GM12892 (cell line): ENCODE measurements at regions not wholly inside any gene's neighbourhood (a gene's known extent, or its start where the extent isn't known, plus 50 kb on each side); places are given as distances from the start of the nearest gene placed in this dataset.

Source experiments
- DNase-seq: peaks from one replicate; pipeline ENCODE4 v3.0.0; 2011; ENCODE audit not compliant: insufficient read length
- FAIRE-seq: peaks from 2 replicates; lab custom pipeline; 2011; peaks lifted over from hg19 to GRCh38; lab: Jason Lieb, UNC
- POLR2A ChIP-seq: IDR thresholded peaks from 2 replicates; pipeline ENCODE4 v1.6.1; 2011; ENCODE audit warnings: low read depth, low read length, control low read depth
- POLR2AphosphoS5 ChIP-seq: IDR thresholded peaks from 2 replicates; pipeline ENCODE4 v1.6.1; 2011; ENCODE audit warnings: low read depth, low read length, control low read depth
- TAF1 ChIP-seq: IDR thresholded peaks from 2 replicates; pipeline ENCODE4 v1.6.1; 2011; ENCODE audit warnings: low read depth, mild to moderate bottlenecking, control low read depth, low read length, borderline replicate concordance

DNA sequence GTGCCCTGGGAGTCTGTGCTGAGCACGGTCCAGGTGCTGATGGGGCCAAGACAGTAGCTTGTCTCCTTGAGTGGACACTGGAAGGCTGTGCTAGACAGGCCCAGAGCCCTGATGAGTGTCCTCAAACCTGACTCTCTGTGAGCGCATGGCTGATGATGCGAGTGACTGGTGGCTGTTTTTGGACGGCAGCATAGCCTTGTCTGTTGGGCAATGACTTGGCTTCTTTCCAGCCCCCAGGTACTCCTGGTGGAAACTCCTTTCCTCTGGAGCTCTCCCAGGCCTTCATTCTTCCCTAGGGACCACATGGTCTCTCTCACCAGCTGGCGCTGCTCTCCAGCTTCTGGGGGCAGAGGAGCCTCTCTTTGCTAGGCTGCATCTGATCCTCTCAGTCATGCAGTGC lies 207.6 kb upstream of the SMIM21 start:
- TF ChIP-seq POLR2A: no peak
- no peak for TF ChIP-seq POLR2AphosphoS5
- TF ChIP-seq TAF1: no peak
- DNase-seq: no peak
- FAIRE-seq: no peak

DNA sequence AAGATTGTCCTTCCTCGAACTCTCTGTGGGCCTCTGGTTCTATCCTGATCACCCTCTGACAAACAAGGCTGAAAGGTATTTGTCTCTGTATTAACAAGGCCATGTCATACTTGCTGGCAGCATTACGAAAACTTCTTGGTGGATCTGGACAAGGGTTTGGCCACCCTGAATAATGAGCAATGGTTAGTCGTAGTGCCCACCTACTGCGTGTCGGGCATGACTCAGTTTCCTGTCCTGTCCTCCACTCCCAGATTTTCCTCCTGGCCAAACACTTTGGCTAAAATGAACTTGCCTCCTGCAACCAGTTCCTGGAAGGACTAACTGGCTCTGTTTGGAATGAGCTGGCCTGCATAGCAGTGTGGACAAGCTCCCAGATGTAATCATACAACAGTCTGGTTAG lies 198.5 kb upstream of the SMIM21 start:
- DNase-seq (no peak), FAIRE-seq (no peak)
- TF ChIP-seq TAF1 (no peak), POLR2A (no peak), POLR2AphosphoS5 (no peak)

DNA sequence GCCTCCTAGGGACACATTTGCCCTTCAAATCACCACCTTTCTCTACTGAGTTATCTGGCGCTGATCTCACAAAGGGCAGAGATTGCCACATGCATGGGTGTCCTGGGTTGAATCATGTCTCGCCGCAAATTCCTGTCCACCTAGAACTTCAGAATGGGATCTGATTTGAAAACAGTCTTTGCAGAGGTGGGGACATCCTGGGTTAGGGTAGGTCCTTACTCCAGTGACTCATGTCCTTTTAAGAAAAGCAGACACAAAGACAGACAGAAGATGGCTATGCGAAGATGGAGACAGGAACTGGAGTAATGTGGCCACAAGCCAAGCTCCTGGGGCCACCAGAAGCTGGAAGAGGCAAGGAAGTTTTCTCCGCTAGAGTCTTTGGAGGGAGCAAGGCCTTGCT lies 197.4 kb upstream of the SMIM21 start:
- FAIRE-seq (no peak), DNase-seq (no peak)
- TF ChIP-seq POLR2A (no peak), TAF1 (no peak), POLR2AphosphoS5 (no peak)

DNA sequence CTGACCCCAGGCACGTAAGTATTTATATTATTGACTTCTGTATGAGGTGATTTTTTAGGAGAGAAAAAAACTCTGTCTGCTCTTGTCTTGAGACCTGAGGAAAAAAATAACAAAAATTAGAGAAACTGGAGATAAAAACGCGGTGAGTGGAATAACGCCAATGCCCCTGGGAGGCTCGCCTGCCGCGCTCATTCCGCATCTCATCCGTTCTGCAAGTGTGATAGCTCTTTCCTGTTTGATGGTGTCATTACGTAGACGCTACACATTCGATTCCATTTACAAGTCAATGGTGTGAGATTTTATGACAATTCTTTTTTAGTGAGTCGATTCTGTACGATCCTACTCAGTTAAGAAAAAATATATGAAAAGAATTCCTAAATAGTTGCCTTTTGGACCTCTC lies 194.3 kb upstream of the SMIM21 start:
- no peak for FAIRE-seq
- no peak for DNase-seq

DNA sequence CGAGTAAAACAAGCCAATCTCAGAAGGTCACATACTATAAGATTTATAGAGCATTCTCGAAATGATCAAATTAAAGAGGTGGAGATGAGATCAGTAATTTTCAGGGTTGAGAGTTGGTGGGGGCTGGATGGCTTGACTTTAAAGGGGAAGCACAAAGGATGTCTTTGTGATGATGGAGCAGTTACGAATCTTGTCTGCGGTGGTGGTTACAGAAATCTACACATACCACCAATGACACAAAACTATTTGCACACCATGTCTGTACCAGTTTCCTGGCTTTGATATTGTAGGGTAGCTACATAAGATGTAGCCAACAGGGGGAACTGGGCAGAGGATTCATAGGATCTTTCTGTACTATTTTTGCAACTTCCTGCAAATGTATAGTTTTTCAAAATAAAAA lies 190.6 kb upstream of the SMIM21 start:
- no peak for DNase-seq
- TF ChIP-seq POLR2A (no peak), TAF1 (no peak), POLR2AphosphoS5 (no peak)
- no peak for FAIRE-seq

More for the DNA sequence above, 194.3 kb upstream of the SMIM21 start:
- no peak for TF ChIP-seq TAF1
- no peak for TF ChIP-seq POLR2A
- TF ChIP-seq POLR2AphosphoS5: no peak

DNA sequence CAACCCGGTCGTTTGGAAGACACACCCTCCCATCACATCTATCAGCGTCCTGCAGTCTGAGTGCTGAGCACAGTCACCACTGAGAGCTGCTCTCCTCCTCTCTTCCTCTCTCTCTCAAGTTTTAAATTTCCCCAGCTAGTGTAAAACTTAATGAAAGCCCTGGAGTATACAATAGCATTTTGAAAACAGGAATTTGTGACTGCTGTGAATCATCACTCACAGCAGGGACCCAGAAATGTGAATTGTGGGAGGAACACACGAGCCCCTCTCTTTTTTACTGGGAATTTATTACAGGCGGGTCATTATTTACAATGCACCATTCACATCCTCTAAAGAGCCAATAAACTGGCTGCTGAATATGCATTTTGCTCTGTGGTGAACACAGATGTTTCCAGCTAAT lies 185.0 kb upstream of the SMIM21 start:
- FAIRE-seq: no peak
- no peak for DNase-seq
- TF ChIP-seq TAF1 (no peak), POLR2A (no peak), POLR2AphosphoS5 (no peak)

DNA sequence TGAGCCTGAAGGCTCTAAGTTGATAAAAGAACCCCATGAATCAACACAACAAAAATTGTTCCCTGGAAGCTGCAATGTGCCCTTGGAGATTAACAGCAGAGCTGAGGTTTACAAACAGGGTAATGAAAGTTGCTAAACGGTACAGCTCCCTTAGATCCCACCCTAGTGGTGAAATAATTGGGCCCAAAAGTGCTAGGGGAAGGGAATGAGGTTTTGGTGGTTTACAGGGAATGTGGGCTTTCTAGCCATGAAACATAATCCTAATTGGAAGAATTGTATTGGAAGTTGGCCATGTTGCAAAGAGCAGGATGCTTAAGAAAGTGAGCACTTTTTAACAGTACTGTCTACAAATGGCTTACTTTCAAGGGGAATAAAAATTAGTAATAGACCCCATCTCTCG lies 180.2 kb upstream of the SMIM21 start:
- DNase-seq (no peak), FAIRE-seq (no peak)
- TF ChIP-seq POLR2A (no peak), TAF1 (no peak), POLR2AphosphoS5 (no peak)

DNA sequence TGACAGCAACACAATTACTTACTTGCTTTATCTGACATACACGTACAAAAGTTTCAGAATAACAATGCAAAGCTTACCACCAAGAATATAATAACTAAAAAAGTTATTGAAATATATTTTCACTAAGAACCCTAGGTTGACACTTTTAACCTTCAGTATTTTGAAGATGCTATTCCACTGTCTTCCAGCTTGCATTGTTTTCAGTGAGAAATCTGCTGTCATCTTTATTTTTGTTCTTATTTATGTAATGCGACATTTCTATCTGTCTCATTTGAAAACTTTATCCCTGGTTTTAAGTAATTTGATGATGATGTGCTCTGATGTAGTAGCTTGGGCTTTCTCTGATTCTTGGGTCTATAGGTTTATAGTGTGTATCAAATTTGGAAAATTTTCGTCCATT lies 165.0 kb upstream of the SMIM21 start:
- DNase-seq: no peak
- no peak for FAIRE-seq
- TF ChIP-seq POLR2AphosphoS5: no peak
- TF ChIP-seq POLR2A: no peak
- no peak for TF ChIP-seq TAF1

DNA sequence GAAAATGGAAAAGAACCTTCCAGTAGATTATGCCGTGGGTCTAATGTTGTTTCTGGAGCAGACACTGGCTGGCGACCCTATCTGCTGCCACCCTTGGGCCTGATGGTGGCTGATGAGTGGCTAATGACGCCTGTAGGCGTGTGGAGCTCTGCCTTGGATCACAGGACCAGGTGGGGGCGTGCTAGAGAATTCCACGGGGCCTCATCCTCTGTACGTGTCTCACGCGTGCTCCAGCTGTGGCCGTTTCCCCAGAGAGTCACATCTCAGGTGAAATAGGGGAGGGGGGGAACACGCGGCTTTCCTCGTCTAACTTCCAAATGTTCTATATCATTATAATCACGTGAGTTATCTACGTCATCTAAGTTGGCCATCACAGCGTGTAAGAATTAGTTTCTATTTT lies 160.9 kb upstream of the SMIM21 start:
- TF ChIP-seq POLR2A (no peak), POLR2AphosphoS5 (no peak), TAF1 (no peak)
- FAIRE-seq: no peak
- no peak for DNase-seq

DNA sequence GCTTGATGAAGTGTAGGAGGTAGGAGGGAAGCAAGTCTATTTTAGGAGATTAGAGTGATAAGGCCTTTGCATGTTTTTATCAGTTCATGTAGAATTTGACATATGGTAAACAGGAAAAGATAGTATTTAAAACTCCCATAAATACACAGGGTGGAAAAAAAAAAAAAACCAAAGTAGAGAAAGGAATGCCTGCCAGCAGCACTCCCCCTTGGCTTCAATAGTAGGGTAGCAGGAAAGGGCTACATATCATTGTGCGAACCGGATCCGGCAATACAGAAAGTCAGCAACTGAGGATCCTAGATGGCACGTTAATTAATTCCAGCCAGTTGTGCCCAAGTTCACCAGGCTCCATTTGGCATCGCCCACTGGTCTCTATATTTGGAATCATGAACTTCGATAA lies 159.6 kb upstream of the SMIM21 start:
- FAIRE-seq (no peak), DNase-seq (no peak)
- TF ChIP-seq TAF1 (no peak), POLR2A (no peak), POLR2AphosphoS5 (no peak)

DNA sequence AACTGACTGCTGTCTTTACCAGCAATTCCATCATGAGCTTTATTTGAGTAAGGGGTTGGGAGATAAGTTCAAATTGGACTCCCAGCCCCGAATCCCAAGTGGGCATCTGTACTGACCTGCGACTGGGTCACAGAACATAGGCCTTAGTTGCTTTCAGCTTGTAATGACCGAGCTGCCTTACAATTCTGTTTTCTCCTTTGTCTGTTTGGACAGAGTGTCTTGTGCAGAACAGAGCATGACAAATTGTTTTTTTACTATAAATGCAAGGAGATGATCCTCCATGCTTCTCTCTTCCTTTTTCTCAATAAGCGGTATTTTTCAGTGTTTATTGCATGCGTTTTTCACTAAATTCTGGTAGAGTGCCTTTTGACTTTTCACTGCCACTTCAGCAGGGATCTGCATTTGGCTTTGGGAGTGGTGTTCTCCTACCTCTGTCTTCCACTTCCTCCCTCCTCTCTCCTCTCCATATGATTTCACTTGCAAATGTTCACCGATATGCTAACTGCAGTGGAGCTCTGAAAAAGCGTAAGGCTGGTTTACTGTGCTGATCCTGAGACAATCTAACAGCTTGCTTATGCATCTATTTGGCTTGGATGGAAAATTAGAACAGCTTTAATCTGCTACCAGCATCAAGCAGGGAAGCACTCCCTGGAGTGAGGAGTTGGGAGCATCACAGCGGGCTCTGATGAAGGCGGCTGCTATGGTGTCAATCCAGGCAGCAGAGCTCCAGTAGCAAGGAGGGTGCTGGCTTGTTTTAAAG lies 158.8 kb upstream of the SMIM21 start:
- no peak for FAIRE-seq
- no peak for DNase-seq
- TF ChIP-seq POLR2A: no peak
- TF ChIP-seq POLR2AphosphoS5: no peak
- no peak for TF ChIP-seq TAF1

DNA sequence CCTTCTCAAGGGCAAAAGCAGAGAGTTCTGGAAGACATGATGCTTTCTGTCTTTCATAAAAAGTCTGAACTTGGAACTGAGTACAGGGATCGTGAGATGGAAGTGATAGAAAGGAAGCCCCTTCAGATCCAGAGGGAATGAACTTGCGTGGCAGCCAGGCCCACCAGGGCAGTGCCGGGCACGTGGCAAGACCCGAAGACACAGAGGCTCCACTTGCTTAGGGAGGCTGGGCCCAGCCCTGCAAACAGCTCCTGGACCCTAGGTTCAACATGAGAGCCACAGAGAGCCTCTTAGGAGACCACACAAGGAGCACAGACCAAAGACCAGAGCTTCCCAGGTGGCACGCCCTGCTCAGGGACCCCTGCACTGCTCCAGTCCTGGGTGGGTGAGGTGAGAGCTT lies 155.4 kb upstream of the SMIM21 start:
- FAIRE-seq: no peak
- DNase-seq: no peak
- TF ChIP-seq POLR2AphosphoS5 (no peak), POLR2A (no peak), TAF1 (no peak)

DNA sequence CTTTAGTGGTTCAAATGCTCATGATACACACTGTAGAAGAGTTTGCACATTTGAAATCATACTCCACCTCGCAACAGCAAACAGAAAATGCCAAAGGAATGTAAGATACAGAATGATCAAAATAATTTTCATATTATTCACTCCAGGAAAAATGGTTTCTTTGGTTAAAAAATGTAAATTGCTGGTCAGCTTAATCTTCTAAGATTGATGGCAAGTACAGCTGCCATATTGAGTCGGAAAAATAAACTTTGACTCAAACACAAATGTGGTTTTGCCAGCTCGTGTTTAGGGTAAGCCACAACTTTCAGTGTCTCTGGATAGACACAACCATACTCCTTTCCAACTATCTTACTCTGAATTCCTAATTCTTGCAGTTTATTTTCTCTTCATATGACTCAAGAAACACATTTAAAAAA lies 154.9 kb upstream of the SMIM21 start:
- FAIRE-seq (no peak), DNase-seq (no peak)
- TF ChIP-seq POLR2AphosphoS5 (no peak), TAF1 (no peak), POLR2A (no peak)
